ELF-1 (cell line): ENCODE measurements at regions not wholly inside any gene's neighbourhood (a gene's known extent, or its start where the extent isn't known, plus 50 kb on each side); places are given as distances from the start of the nearest gene placed in this dataset.

Source experiments
- DNase-seq: peaks from one replicate; pipeline ENCODE4 v3.0.0-alpha.2; 2016; ENCODE audit warnings: low read depth, low spot score

DNA sequence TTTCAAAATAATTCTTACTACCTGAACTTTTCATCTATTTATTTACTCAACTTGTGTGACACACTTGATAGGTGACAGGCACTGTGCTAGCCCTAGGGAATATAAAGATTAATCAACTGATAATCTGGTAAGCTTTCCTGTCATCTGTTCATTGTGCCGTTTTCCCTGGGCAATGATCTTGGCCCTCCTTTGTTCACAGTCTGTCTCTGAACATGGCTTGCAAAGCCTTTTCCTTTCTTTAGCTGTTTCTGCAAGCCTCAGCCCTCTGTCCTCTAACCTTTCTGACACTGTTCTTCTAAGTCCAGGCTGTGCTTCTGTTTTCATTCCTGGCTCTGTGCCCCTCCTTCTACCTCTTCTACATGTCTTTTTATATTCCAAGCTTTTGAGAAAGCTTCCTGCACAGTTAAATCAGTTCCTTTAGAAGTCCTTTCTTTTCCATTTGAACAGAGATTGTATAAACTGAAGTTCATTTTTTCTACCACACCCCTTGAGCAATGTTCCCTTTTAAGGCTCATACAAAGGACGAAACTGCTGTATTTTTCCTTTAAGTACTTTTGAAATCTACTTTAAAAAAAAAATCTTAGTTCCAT lies 803.0 kb upstream of the ZNF608 start:
- DNase-seq: no peak

DNA sequence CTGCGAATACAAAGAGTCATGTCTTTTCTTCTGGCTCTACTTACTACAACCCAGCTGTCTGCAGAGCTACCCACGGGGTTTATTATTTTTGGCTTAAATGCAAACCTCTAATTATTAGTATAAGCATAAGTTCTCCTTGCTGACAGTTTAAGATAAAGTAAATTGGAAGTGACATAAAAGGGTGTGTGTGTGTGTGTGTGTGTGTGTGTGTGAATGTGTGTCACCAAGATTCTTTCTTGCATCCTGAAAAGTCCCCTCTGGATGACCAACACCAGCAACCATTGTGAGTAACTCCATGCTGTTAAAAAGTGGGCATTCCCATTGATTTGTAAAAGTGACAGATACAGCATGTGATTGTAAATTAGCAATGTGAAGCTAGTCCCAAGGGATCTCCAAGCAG lies 803.8 kb upstream of the ZNF608 start:
- no peak for DNase-seq

DNA sequence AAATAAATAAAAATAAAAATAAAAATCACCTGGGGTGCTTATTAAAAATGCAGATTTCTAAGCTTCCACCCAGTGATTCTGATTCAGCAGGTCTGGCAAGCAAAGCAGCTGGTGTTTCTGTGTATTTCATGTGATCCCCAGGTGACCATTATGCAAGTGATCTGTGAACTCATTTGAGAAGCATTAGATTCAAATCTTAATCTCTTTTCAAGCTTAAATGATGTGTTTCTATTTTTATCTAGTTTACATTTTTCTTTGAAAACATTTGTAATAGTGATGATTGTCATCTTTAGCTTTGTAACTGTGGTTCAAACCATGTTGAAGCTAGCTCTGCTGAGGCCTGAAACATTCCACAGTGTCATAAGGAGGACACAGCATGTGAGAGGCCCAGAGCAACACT lies 804.8 kb upstream of the ZNF608 start:
- no peak for DNase-seq

GRCh38 chr5:125551797-125552196 lies 805.4 kb upstream of the ZNF608 start:
- DNase-seq: no peak

DNA sequence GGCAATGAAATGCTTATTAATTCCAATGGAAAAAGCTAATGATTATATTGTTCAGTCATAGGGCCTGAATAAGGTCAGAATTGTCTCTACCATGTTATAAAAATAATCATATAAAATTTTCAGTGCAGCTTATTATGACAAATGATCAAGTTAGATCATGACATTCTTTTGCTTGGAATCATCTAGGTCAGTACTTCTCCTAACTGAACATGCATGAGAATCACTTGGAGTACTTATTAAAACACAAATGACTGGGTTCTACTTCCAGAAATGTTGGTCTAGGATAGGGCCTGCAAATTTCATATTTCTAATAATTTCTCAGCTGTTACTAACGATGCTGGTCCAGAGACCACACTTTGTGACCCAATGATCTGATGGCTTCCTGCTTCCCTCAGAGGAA lies 806.0 kb upstream of the ZNF608 start:
- no peak for DNase-seq

GRCh38 chr5:125554355-125554754 lies 807.9 kb upstream of the ZNF608 start:
- DNase-seq: no peak

GRCh38 chr5:125555591-125555990 lies 809.2 kb upstream of the ZNF608 start:
- DNase-seq: no peak

DNA sequence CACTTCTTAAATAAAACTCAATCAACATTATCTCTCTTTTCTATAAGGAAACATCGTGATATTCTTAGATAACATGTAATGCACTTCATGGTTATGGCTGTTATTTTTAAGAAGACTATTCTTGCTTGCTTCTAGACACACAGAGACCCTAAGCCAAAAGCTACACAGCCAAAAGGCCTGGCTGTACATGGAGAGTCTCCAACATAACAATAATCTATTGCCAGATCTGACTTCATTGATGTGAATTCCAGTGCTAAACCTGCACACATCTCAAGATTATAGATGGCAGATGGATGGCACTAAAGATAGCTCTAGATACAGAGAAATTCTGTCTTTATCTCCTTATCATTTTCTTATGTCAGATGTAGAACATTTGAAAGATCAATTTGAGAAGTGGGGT lies 811.6 kb upstream of the ZNF608 start:
- no peak for DNase-seq

GRCh38 chr5:125558466-125558865 lies 812.0 kb upstream of the ZNF608 start:
- DNase-seq: no peak

DNA sequence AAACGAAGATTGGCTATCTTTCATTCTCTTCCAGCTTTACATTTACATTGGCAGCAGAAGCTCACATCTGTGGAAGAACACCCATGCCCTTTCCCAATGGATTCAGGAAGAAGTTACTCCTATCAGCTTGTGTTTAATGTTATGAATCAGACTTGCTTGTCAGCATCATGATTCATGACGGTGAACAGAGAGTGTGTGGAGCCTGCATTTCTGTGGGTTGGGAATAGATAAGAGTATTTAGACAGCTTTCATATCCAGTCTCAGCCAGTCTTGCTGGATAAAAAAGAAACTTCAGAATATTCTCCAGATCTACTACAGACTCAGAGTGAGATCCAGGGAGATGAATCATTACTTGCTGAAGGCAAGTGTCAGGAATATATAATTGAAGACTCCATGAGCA lies 812.9 kb upstream of the ZNF608 start:
- no peak for DNase-seq

DNA sequence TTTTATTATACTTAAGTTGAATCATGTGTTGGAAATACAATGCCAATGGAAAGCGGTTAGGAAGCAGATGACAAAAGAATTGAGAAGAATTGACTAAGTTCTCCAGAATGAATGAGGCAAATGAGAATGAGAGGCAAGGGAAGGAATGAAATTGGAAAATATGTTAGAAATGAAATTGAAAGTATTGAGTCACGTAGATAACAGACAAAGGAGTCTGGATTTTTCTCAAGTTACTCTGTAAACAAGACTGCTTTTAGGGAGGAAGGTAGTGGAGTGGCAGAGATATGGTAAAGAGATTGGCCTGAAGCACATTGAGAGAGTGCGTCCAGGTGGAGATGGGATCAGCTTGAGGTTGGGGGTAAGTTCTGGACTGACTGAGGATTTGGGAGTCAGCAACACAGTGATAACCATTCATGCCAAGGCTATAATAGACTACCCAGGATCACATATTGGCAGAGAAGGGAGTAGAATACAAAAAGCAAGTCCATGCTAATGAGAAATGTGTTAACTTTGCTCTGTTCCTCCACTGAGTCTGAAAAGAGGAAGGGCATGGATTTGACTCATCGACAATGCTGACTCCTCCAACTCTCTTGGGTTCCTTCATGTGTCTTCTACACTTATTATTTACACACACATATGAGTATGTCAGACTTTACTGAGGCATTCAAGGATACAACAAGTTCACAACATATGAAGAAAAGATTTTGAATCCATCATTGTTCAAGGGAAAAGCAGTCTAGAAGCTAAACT lies 814.2 kb upstream of the ZNF608 start:
- no peak for DNase-seq

DNA sequence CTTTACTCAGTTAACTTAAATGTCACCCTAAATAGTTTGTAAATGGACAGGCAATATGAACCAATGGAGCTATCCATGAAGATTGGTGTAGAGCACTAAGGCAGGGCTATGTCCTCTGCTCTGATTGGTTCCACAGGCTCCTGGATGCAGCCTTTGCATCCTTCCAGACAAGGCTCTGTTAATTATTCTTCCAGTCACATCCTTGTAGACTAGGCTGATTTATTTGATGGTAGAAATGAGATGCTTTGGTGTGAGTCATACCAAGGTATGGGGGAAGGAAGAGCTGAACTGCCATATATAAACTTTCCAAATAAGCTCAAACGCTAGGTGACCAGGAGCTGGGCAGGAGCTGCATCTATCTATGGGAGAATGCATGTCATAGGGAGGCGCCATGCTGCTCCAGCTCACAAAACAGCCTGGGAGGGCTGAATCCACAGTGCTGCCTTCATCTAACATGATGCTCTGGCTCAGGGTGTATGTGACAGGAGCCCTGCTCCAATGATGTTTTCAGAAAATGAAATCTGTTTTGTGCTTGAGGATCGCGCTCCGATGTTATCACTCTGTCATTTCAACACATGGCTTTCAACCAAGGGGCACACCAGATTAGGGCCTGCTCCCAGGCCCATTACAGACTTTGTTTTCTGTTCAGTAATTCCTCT lies 818.0 kb upstream of the ZNF608 start:
- no peak for DNase-seq

DNA sequence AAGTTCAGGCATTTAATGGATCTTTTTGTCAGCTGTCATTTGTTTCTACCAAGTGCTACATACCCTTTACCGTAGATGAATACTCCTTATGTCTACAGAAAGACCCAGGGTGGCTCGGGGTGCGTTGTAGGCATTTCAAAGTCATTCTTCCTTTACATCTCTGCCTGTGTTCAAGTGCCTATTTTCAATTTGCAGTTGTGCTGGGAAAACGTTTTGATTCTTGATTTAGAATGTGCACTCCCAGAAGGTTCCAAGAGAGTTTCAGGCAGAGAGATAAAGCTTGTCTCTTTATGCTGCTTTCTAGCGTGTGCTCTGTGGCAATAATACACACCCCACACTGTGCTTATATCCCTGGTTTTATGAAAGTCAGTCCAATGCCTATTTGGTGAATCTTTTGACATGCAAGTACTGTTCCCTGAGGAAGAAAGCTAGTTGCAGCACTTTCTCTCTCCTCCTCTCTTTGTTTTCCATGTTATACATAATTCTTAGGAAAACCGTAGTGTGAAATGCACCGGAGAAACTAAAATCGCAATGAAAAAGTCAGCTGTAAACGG lies 828.1 kb upstream of the ZNF608 start:
- no peak for DNase-seq

GRCh38 chr5:125575171-125575890 lies 828.9 kb upstream of the ZNF608 start:
- no peak for DNase-seq

DNA sequence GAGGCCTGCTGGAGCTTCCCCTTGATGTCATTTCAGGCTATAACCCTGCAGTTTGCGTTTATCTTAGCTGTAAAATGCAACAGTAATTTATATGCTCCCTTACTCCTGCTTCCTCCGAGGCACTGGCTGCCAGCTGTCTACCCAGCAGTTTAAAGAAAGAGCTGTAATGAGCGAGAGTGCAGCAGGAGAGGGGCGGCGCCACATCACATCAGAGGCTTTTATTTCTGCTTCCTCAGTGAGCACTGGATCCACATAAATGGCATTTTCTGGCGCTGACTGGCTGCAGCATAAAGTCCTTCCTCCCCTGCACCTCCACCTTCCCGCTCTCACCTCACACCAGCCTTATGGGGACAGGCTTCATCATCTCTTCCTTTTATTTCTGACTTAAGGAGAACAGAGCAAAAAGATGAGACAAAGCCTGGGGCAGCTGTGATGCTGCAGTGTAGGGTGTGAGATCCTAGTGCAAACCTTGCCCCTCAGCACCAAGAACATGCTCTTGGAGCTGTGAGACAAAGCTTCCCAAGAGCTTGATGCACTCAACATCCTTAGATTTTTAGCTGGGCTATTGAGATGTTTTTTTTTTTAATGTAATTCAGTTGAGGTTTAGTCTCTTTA lies 829.6 kb upstream of the ZNF608 start:
- peak; percentile 47 for DNase-seq

DNA sequence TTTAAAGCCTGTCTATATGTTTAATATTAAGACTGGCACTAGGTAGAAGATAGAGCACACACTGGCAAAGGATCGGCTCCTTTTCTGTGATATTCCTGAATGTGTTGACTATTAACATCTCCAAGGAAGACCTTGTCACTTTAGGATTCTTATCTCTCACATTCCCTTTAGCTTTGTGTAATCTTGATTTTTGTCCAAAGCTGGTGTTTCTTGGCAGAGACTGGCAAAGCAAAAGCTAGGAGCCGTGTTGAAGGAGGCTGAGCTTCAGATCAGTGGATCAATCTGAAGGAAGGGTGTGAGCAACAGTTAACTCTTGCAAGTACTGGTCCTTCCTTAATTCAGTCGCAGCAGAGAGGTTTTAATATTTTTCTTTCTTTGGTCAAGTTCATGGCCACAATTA lies 830.4 kb upstream of the ZNF608 start:
- no peak for DNase-seq

DNA sequence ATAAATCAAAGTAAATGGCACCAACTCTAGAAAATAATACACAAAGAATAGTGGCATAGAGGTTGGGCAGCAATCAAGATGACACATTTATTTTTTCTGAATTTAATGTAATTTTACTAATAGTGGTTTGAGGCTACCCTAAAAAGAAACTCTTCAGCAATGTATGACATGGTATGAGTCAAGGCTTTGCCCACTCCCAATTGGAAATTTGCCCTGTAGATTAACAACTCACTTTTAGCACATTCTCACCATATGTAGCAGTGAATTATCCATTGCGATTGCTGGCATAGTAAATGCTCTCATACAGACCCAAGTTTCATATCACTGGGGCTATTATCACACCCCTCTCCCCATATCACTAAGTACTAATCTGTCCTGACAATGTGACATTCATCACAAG lies 832.1 kb upstream of the ZNF608 start:
- DNase-seq: no peak

GRCh38 chr5:125579182-125579581 lies 832.7 kb upstream of the ZNF608 start:
- DNase-seq: no peak

GRCh38 chr5:125581311-125581710 lies 834.9 kb upstream of the ZNF608 start:
- no peak for DNase-seq

DNA sequence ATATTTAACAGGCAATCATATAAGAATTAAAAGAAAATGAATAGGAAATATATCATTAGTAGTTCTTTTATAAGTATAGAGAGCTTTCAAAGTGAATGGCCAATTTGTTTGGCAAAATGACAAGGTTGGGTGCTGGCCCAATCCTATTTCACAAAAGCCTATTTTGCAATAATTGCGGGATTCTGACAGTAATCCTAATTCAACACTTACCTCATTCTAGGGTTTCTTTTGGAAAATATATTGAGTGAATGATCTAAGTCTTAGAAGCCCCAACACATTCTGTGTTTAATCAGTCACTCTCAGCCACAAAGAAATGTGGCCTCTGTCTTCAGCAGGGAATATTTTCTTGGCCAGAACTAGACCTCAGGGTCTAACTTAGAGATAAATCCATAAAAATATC lies 835.9 kb upstream of the ZNF608 start:
- DNase-seq: no peak

GRCh38 chr5:125583321-125584139 lies 837.1 kb upstream of the ZNF608 start:
- no peak for DNase-seq
